Activated CD8-positive, alpha-beta memory T cell treated with anti-CD3 and anti-CD28 coated beads for 36 hours (primary cell): ENCODE measurements at regions not wholly inside any gene's neighbourhood (a gene's known extent, or its start where the extent isn't known, plus 50 kb on each side); places are given as distances from the start of the nearest gene placed in this dataset.
"Not testable (repeated sequence)": the region's sequence is repeated elsewhere in the genome, so short reads cannot be mapped to it uniquely, and the experiment has no call there.

ENCODE experiments used
- CTCF ChIA-PET: fragments of 350-600 bp; sonication (Branson Sonifier 250); formaldehyde crosslinking; loops from one replicate; lab custom pipeline; 2021; ENCODE audit warnings: antibody characterized with exemption; lab: Charles Lee
- POLR2A ChIA-PET: fragments of 350-600 bp; sonication (Branson Sonifier 250); formaldehyde crosslinking; loops from one replicate; lab custom pipeline; 2021; ENCODE audit warnings: antibody characterized with exemption; lab: Charles Lee

DNA sequence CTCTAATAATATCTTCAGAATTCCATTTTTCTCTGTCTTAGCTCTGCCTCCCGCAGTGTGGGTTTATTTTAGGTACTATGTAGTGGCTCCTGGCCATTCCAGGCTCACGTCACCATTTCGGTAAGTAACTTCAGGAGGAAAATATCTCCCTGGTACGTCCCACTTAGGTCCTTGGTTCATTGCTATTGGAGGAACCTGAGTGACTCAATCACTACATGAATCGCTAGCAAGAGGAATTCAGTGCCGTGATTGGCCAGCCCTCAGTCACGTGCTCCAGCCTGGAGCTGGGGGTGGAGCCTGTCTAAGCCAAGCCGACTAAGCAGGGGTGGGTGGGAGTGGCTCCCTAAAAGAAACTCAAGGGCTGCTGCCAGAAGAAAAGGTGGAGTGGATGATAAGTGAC lies 67.3 kb upstream of the E2F3 start:
- CTCF ChIA-PET, result no interaction called here
- POLR2A ChIA-PET, result no interaction called here

DNA sequence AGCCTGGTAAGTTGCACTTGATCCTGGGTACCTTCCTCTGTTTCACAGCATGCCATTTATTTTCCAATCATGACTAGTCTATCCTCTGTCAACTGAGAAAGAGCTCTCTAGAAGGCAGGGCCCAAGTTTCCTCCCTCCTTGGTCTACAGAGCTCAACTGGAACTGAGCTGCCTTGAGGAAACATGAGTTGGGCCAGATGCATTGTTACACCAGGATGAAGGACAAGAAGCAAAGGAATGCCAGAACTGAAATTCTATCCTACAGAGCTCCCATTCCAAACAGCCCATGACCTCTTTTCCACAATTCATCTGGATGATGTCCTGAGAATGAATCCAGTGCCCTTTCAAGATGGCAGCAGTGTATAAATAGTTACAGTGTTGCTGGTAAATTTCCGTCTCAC lies 66.7 kb upstream of the E2F3 start:
- POLR2A ChIA-PET, result no interaction called here
- CTCF ChIA-PET, result no interaction called here

GRCh38 chr6:20335872-20336271 lies 65.8 kb upstream of the E2F3 start:
- CTCF ChIA-PET, result no interaction called here
- POLR2A ChIA-PET, result no interaction called here

- POLR2A ChIA-PET, result interaction anchor here (0.5 kb wide), 1 partner anchor 11 kb away, joined by 3 read pairs; no protein-coding TSS in a partner anchor
- CTCF ChIA-PET, result no interaction called here
Observed at GRCh38 chr6:20338156-20338555, 63.5 kb upstream of the E2F3 start.

DNA sequence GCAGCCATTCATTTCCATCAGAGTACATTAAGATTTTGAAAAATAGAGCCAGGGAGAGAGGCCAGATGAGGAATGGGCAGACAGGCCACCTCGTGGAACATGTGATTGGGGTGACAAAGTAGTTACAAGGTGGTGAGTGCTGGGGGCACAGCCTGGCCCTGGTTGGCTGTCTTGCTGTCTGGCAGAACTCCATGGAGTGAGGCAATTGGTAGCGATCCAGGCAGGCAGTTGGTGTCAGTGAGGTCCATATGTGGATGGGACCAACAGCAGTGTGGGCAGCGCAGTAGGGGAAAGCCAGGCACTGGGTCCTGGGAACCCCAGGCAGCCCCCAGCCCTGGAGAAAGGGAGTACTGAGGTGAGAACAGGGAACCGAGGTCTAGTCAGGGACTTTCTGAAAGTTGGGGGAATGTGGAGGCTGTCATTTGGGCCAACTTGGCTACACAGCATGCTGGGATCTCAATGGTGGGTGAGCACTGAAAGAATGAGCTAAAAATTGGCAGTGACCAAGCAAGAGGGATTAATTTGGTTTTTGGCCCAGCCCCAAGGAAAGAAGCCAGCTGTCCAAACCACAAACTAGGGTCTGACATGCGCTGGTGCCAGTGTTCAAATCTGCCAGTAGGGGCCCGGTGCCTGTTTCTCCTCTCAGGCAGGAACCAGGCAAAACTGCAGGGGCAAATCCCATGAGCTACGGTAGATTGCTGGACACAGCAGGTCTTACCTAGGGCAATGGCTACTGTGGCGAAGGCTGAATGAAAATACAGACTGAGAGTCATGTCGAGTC lies 61.4 kb upstream of the E2F3 start:
- ChIA-PET POLR2A (no interaction called here), CTCF (no interaction called here)

- POLR2A ChIA-PET, result no interaction called here
- CTCF ChIA-PET, result interaction anchor here (0.8 to 1.1 kb wide), 2 partner anchors 10 to 11 kb away, joined by 3 to 6 read pairs; no protein-coding TSS in a partner anchor
Observed at GRCh38 chr6:20341096-20341495, 60.6 kb upstream of the E2F3 start.

DNA sequence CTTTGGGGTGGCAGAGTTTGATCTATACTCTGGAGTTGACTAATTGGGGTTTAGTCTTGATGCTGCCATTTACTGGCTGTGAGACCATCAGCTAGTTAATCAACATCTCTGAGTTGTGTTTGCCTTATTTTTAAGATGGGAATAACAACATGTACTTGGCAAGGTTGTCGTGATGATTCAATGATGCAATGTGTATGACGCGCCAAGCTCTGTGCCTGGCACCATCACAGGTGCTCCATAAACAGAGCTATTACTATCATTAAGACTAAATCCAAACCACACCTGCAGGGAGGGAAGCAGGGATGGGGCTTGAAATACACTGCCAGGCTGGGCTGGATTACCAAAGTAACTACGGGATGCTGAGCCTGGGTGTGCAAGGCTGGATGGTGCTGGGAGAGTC lies 60.1 kb upstream of the E2F3 start:
- ChIA-PET CTCF (interaction anchor here (0.8 to 1.1 kb wide), 2 partner anchors 10 to 11 kb away, joined by 3 to 6 read pairs; no protein-coding TSS in a partner anchor), POLR2A (no interaction called here)

DNA sequence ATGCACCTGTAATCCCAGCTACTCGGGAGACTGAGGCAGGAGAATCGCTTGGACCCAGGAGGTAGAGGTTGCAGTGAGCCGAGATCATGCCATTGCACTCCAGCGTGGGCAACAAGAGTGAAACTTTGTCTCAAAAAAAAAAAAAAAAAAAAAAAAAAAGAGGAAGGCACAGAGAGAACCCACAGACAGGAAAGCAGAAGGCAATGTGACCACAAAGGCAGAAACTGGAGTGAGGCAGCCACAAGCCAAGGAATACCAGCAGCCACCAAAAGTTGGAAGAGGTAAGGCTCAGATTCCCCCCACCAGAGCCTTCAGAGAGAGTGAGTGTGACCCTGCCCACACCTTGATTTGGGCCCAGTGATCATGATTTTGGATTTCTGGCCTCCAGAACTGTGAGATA lies 54.7 kb upstream of the E2F3 start:
- POLR2A ChIA-PET, CTCF ChIA-PET: not testable (repeated sequence)

DNA sequence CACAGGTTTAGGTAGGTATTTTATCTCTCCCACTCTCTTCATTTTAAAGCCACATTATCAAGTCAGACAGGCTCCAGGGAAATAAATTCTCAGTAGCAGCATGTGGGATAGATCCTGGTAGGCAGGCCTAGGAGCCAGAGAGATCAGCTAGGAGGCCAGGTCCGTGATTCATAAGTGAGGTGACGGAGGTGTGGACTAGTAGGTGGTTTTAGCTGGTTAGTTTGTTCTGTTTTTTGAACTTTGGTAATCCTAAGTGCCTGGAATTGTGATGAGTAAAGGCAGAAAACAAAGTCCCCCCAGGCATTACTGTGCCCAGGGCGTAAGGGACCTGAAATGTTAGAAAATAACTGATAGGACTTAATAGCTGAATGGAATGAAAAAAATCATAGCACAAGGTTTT lies 53.6 kb upstream of the E2F3 start:
- CTCF ChIA-PET, result no interaction called here
- POLR2A ChIA-PET, result interaction anchor here (0.5 to 2.0 kb wide), 2 partner anchors 28 to 55 kb away, joined by 3 to 5 read pairs; no protein-coding TSS in a partner anchor

DNA sequence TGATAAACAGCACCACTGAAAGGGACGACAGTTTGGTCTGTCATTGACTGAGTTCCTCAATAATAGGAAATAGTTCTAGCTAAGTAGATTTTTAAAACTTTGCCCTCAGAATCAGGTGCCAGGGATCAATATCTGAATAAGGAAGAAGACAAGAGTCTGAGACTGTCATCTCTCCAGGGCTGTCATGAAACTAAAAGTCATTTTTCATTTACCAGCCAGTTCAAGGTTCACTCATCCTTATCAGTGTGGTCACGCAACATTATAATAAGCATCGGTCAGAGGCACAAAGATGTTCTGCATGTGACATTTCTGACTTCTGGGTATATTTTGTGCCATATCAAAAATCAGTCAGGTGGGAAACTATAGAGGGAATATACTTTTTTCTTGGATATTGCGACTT lies 52.5 kb upstream of the E2F3 start:
- CTCF ChIA-PET, result no interaction called here
- POLR2A ChIA-PET, result interaction anchor here (0.6 to 2.0 kb wide), 2 partner anchors 11 to 29 kb away, joined by 3 to 5 read pairs; no protein-coding TSS in a partner anchor

DNA sequence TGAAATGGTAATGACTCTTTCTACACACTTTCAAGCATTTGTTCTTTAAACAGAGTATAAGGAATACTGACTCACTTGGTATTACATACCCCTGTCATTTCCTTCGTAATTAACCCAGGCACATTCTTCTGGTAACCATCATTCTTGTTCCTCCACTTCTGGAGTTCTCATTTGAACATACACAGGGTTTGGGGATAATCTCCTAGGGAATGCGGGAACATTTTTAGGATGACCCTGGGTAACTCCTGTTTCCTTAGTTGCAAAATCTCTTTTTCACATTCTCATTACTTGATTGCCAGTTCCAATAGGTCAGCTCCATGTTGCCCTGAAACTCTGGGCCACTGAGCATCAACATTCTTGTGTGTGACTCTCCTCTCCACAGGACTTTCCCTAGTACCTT lies 51.5 kb upstream of the E2F3 start:
- CTCF ChIA-PET, result no interaction called here
- POLR2A ChIA-PET, result interaction anchor here (2.0 kb wide), 1 partner anchor 30 kb away, joined by 5 read pairs; no protein-coding TSS in a partner anchor

GRCh38 chr6:20351534-20351933 lies 50.1 kb upstream of the E2F3 start:
- CTCF ChIA-PET, result interaction anchor here (2.1 kb wide), 1 partner anchor 10 kb away, joined by 6 read pairs; no protein-coding TSS in a partner anchor
- POLR2A ChIA-PET, result interaction anchor here (1.0 kb wide), 1 partner anchor 48 kb away, joined by 3 read pairs; no protein-coding TSS in a partner anchor
